OCI-LY3 (cell line): ENCODE measurements at regions not wholly inside any gene's neighbourhood (a gene's known extent, or its start where the extent isn't known, plus 50 kb on each side); places are given as distances from the start of the nearest gene placed in this dataset.
"Not testable (repeated sequence)": the region's sequence is repeated elsewhere in the genome, so short reads cannot be mapped to it uniquely, and the experiment has no call there.

Experiments
- EZH2phosphoT487 ChIP-seq: fragments of 200-600 bp; shearing (Covaris generic); IDR thresholded peaks from 2 replicates; pipeline ENCODE4 v1.6.1; 2018; ENCODE audit warnings: antibody characterized with exemption, mixed run types, low read depth
- TF ChIP-seq, protein P1 (sequence below): fragments of 200-600, 300-600 bp; sonication (generic); IDR thresholded peaks from 2 replicates; pipeline ENCODE4 v1.5.1; 2014; ENCODE audit warnings: antibody characterized with exemption, low read length, low read depth

DNA sequence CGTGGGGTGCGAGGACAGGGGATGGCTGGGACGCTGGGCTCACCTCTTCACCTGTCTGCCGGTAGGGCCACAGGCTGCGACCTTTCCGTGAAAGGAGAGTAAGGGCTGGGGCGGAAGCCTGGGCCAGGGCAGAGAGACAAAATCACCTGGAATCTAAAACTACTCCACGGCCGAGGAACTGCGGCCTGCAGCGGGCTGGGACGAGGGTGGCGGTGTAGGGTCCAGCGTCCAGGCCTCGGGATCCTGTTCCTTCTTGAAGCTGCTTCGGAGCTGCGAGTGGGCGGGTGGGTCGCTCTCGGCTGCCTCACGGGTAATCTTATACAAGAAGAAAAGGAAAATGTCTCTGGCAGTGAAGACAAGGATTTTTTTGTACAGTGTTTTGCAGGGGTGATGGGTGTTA, 356.5 kb downstream of the ZNF33B start:
- TF ChIP-seq, protein P1, sequence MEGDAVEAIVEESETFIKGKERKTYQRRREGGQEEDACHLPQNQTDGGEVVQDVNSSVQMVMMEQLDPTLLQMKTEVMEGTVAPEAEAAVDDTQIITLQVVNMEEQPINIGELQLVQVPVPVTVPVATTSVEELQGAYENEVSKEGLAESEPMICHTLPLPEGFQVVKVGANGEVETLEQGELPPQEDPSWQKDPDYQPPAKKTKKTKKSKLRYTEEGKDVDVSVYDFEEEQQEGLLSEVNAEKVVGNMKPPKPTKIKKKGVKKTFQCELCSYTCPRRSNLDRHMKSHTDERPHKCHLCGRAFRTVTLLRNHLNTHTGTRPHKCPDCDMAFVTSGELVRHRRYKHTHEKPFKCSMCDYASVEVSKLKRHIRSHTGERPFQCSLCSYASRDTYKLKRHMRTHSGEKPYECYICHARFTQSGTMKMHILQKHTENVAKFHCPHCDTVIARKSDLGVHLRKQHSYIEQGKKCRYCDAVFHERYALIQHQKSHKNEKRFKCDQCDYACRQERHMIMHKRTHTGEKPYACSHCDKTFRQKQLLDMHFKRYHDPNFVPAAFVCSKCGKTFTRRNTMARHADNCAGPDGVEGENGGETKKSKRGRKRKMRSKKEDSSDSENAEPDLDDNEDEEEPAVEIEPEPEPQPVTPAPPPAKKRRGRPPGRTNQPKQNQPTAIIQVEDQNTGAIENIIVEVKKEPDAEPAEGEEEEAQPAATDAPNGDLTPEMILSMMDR = not testable (repeated sequence)
- not testable (repeated sequence) for TF ChIP-seq EZH2phosphoT487
